MG63 (cell line): ENCODE measurements at regions not wholly inside any gene's neighbourhood (a gene's known extent, or its start where the extent isn't known, plus 50 kb on each side); places are given as distances from the start of the nearest gene placed in this dataset.

Experiments
- DNase-seq: peaks from one replicate; pipeline ENCODE4 v3.0.0-alpha.2; 2020
- H3K27me3 ChIP-seq: fragments of 250-450 bp; sonication (Bioruptor Pico); 2 replicates; pipeline ENCODE4 v1.5.1; 2020; ENCODE audit warnings: mild to moderate bottlenecking, moderate library complexity
- H3K36me3 ChIP-seq: fragments of 250-450 bp; sonication (Bioruptor Pico); 2 replicates; pipeline ENCODE4 v1.5.1; 2020; ENCODE audit warnings: mild to moderate bottlenecking, moderate library complexity
- H3K4me3 ChIP-seq: fragments of 250-450 bp; sonication (Bioruptor Pico); 2 replicates; pipeline ENCODE4 v1.5.1; 2020; ENCODE audit warnings: mild to moderate bottlenecking, moderate library complexity
- H3K9me3 ChIP-seq: fragments of 250-450 bp; sonication (Bioruptor Pico); 2 replicates; pipeline ENCODE4 v1.5.1; 2020; ENCODE audit warnings: mild to moderate bottlenecking, moderate library complexity

GRCh38 chr7:54015251-54015650, 526.9 kb upstream of the VSTM2A start:
- no peaks in the 10 kb centered on the region for H3K36me3 ChIP-seq
- no peaks in the 10 kb centered on the region for H3K27me3 ChIP-seq
- H3K9me3 ChIP-seq, result no peaks in the 10 kb centered on the region
- H3K4me3 ChIP-seq, result no peak overlapping the region
- DNase-seq, result peak; percentile 30

GRCh38 chr7:54037873-54038272, 504.3 kb upstream of the VSTM2A start:
- Histone ChIP-seq H3K27me3 (no peaks in the 10 kb centered on the region), H3K36me3 (no peaks in the 10 kb centered on the region), H3K9me3 (no peaks in the 10 kb centered on the region), H3K4me3 (no peak overlapping the region)
- DNase-seq, result no peak

- Histone ChIP-seq H3K27me3 (no peaks in the 10 kb centered on the region), H3K9me3 (no peaks in the 10 kb centered on the region), H3K4me3 (no peak overlapping the region), H3K36me3 (no peaks in the 10 kb centered on the region)
- no peak for DNase-seq
Observed at GRCh38 chr7:54060643-54061042, 481.5 kb upstream of the VSTM2A start.

- no peaks in the 10 kb centered on the region for H3K27me3 ChIP-seq
- DNase-seq, result no peak
- H3K4me3 ChIP-seq, result no peak overlapping the region
- no peaks in the 10 kb centered on the region for H3K36me3 ChIP-seq
- H3K9me3 ChIP-seq, result no peaks in the 10 kb centered on the region
Observed at GRCh38 chr7:54066643-54067042, 475.5 kb upstream of the VSTM2A start.

- DNase-seq, result no peak
- Histone ChIP-seq H3K9me3 (no peaks in the 10 kb centered on the region), H3K27me3 (no peaks in the 10 kb centered on the region), H3K4me3 (no peak overlapping the region), H3K36me3 (no peaks in the 10 kb centered on the region)
Observed at GRCh38 chr7:54069843-54070242, 472.3 kb upstream of the VSTM2A start.

DNA sequence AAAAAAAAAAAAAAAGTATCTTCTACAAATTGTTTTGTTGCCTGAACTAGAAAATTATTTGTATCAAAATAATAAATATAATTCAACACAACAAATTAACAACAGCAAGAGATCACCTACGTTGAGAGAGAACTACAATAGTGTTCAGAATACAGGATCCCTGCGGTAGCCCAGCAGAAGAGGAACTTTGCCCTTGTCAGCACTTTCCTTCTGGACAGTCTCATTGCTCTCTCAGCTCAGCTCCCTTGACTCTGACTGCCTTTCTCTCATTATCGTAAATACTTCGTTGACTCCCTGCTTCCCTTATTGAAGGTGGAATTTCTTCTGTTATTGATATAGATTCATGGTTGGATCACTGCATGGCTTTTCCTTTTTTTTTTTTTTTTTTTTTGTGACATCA, 469.5 kb upstream of the VSTM2A start:
- H3K36me3 ChIP-seq, result no peaks in the 10 kb centered on the region
- no peak for DNase-seq
- no peak overlapping the region for H3K4me3 ChIP-seq
- no peaks in the 10 kb centered on the region for H3K27me3 ChIP-seq
- H3K9me3 ChIP-seq, result no peaks in the 10 kb centered on the region

DNA sequence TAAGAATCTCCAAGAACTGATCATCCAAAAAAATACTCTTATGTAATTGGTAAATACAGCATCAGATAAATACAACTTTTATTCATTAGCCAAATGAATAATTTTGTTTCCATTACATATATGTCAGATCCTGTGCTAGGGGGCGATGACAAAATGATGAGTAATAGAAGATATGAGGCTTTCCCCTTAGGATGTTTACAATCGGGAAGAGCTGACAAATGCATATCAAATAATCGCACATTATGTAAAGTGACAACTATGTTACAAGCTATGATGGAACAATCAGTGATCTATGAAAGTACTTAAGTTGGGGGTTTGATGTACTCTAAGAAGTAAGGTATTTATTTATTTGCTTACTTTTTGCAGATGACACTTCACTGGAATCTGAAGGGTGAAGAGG, 465.6 kb upstream of the VSTM2A start:
- Histone ChIP-seq H3K36me3 (no peaks in the 10 kb centered on the region), H3K27me3 (no peaks in the 10 kb centered on the region), H3K4me3 (no peak overlapping the region), H3K9me3 (no peaks in the 10 kb centered on the region)
- DNase-seq, result no peak

- Histone ChIP-seq H3K9me3 (no peaks in the 10 kb centered on the region), H3K4me3 (no peak overlapping the region), H3K36me3 (no peaks in the 10 kb centered on the region), H3K27me3 (no peaks in the 10 kb centered on the region)
- no peak for DNase-seq
Observed at GRCh38 chr7:54080525-54080924, 461.6 kb upstream of the VSTM2A start.

- no peak for DNase-seq
- H3K9me3 ChIP-seq, result no peaks in the 10 kb centered on the region
- no peaks in the 10 kb centered on the region for H3K27me3 ChIP-seq
- no peak overlapping the region for H3K4me3 ChIP-seq
- H3K36me3 ChIP-seq, result no peaks in the 10 kb centered on the region
Observed at GRCh38 chr7:54080971-54081370, 461.2 kb upstream of the VSTM2A start.

GRCh38 chr7:54084340-54084739, 457.8 kb upstream of the VSTM2A start:
- H3K36me3 ChIP-seq, result no peaks in the 10 kb centered on the region
- no peaks in the 10 kb centered on the region for H3K27me3 ChIP-seq
- H3K4me3 ChIP-seq, result no peak overlapping the region
- H3K9me3 ChIP-seq, result no peaks in the 10 kb centered on the region
- DNase-seq, result no peak

- Histone ChIP-seq H3K4me3 (no peak overlapping the region), H3K36me3 (no peaks in the 10 kb centered on the region), H3K27me3 (no peaks in the 10 kb centered on the region), H3K9me3 (no peaks in the 10 kb centered on the region)
- DNase-seq, result no peak
Observed at GRCh38 chr7:54090652-54091213, 451.4 kb upstream of the VSTM2A start.

DNA sequence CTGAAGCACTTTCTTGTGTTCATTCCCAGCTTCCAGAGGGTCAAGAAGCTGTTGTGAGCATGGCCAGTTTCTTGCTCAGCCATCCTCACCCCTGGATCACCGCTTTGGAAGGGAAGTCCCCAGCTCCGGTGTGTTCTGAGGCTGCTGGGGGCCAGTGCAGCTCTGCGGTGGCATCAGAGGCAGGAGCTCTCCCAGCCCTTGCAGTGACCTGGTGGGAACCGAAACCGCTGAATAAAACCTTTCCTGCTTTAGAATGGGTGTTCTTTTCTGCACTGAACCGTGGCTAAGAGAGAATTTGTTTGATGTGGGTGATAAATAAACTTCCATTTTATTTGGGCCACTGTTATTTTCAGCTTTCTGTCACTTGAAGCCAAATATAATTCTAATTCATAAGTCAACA, 450.9 kb upstream of the VSTM2A start:
- no peak for DNase-seq
- no peak overlapping the region for H3K4me3 ChIP-seq
- no peaks in the 10 kb centered on the region for H3K36me3 ChIP-seq
- no peaks in the 10 kb centered on the region for H3K27me3 ChIP-seq
- H3K9me3 ChIP-seq, result no peaks in the 10 kb centered on the region

GRCh38 chr7:54097886-54098285, 444.3 kb upstream of the VSTM2A start:
- Histone ChIP-seq H3K9me3 (no peaks in the 10 kb centered on the region), H3K4me3 (no peak overlapping the region), H3K36me3 (no peaks in the 10 kb centered on the region), H3K27me3 (no peaks in the 10 kb centered on the region)
- DNase-seq, result no peak

DNA sequence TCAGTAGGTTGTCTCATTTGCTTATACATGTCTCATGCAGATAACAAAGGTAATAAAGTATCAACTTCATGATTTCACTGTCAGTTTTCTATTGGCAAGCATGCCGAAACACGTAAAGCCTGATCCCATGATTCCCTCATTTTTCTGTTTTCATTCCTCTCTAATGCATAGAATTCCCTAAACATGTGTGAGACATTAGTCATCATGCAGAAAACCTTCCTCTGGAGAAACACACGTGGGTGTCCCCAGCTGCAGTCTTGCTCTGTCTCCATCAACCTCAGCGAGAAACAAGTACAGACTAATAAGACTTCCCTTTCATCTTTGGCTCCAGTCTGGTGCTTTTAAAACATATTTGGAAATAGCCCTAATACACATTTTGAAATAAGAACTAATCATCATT, 432.7 kb upstream of the VSTM2A start:
- H3K4me3 ChIP-seq, result no peak overlapping the region
- H3K36me3 ChIP-seq, result no peaks in the 10 kb centered on the region
- H3K27me3 ChIP-seq, result no peaks in the 10 kb centered on the region
- H3K9me3 ChIP-seq, result no peaks in the 10 kb centered on the region
- DNase-seq, result no peak

- no peaks in the 10 kb centered on the region for H3K9me3 ChIP-seq
- no peak for DNase-seq
- no peaks in the 10 kb centered on the region for H3K27me3 ChIP-seq
- H3K36me3 ChIP-seq, result no peaks in the 10 kb centered on the region
- H3K4me3 ChIP-seq, result no peak overlapping the region
Observed at GRCh38 chr7:54111814-54112511, 430.2 kb upstream of the VSTM2A start.

- no peak overlapping the region for H3K4me3 ChIP-seq
- H3K27me3 ChIP-seq, result no peaks in the 10 kb centered on the region
- no peaks in the 10 kb centered on the region for H3K9me3 ChIP-seq
- H3K36me3 ChIP-seq, result no peaks in the 10 kb centered on the region
- DNase-seq, result no peak
Observed at GRCh38 chr7:54112567-54112966, 429.6 kb upstream of the VSTM2A start.

DNA sequence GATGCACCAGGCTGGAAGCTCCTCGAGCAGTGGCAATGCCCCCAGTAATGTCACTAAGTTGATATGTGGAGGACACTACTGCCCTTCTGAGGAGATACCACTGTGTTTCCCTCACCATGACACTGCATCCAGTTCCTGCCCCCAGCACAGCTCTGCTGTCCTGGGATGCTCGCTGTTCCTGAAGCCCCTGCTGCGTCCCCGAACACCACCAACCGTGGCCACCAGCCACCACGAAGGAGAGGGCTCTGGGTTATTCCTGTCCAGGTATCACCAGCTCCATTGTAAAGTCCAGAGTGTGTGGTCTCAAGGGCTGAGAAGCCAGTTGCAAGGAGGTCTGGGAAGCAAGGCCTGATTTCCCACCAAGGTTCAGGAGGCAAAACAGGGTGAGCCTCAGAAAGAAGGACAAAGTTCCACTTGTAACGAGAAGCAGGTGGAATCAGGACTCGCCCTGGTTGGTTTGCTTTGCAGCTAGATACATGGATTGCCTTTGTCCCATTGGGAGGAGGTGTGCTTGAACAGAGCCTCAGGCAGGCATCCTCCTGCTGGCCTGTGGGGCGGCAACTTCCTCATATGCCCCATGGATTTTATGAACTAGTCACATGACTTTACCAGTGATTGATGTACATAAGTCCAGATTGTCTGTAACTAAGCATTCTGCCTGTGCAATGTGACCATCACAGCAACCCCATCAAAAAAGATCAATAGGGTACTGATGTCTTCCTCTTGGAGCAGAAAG, 427.0 kb upstream of the VSTM2A start:
- Histone ChIP-seq H3K4me3 (no peak overlapping the region), H3K9me3 (no peaks in the 10 kb centered on the region), H3K27me3 (no peaks in the 10 kb centered on the region), H3K36me3 (no peaks in the 10 kb centered on the region)
- DNase-seq, result no peak

DNA sequence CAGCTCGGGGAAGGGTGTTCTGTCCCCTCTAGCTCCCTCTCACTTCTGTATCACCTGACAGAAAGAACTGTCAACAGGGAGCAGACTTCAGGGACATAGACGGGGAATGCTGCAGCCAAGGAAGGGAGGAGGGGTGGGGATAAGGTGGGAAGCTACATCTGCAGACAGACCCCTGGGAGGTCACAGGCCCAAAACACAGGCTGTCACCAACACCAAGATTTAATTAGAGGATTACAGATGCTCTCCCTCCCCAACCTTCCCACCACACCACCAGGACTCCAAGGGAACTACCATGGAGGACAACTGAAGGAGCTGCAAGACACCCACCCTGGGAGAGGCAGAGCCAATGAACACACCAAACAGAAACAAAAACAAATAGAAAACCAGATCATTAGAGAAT, 425.2 kb upstream of the VSTM2A start:
- Histone ChIP-seq H3K9me3 (no peaks in the 10 kb centered on the region), H3K27me3 (no peaks in the 10 kb centered on the region), H3K36me3 (no peaks in the 10 kb centered on the region), H3K4me3 (no peak overlapping the region)
- no peak for DNase-seq
